K562 (cell line): ENCODE measurements at regions not wholly inside any gene's neighbourhood (a gene's known extent, or its start where the extent isn't known, plus 50 kb on each side); places are given as distances from the start of the nearest gene placed in this dataset.

Experiments used
- ATAC-seq: fragments of 200-7000 bp; cut with Tn5 transposase; 3 replicates; pipeline ENCODE4 v1.9.1; 2020; ENCODE audit warnings: moderate library complexity
- BruUV-seq: library from RNA; stranded (reverse); fragments of 400-500 nt; replicated peaks from 2 replicates; lab custom pipeline; 2021; lab: Mats Ljungman, UMichigan
- CTCF ChIA-PET: fragments of 300-600 bp; formaldehyde crosslinking; extraction: SDS; loops from one replicate; lab custom pipeline; 2021; ENCODE audit warnings: low intra/inter-chr PET ratio; lab: Yijun Ruan, JAX
- POLR2A ChIA-PET: fragments of 300-600, 350-650 bp; sonication (Branson Sonifier 250); formaldehyde crosslinking; extraction: SDS; loops from one replicate; lab custom pipeline; 2021; ENCODE audit warnings: antibody characterized with exemption, inconsistent platforms; lab: Yijun Ruan, JAX
- DNase-seq, 4 experiments: peaks; one replicate each; pipeline versions ENCODE4 v3.0.0 to v3.0.0-alpha.2; 2011 to 2018; ENCODE audit warnings: low spot score in 3 of 4, mixed read lengths in 3 of 4; ENCODE audit errors: extremely low read depth in 1 of 4
- FAIRE-seq: peaks from 2 replicates; lab custom pipeline; 2011; peaks lifted over from hg19 to GRCh38; lab: Jason Lieb, UNC
- H2AFZ ChIP-seq: 2 replicates; pipeline ENCODE4 v1.6.0; 2011; ENCODE audit warnings: low read depth, low read length, control low read depth, inconsistent platforms
- H3K27ac ChIP-seq: fragments of 200-600 bp; 3 replicates; pipeline ENCODE4 v1.8.0; 2011; ENCODE audit warnings: low read depth, mild to moderate bottlenecking, control low read depth, inconsistent platforms, low read length, moderate library complexity, mixed read lengths; ENCODE audit errors: extremely low read depth
- H3K27me3 ChIP-seq, 2 experiments: fragments of 300-600 bp in 1 of 2; 2 replicates in 1 of 2; 3 replicates in 1 of 2; pipeline versions ENCODE4 v1.6.0 to v1.8.0; 2011; ENCODE audit warnings: inconsistent platforms in 2 of 2, low read length in 2 of 2, mild to moderate bottlenecking in 1 of 2, mixed read lengths in 1 of 2, moderate library complexity in 1 of 2; ENCODE audit not compliant: control insufficient read depth in 2 of 2, insufficient read depth in 2 of 2
- H3K36me3 ChIP-seq: fragments of 300-600 bp; 3 replicates; pipeline ENCODE4 v1.8.0; 2011; ENCODE audit warnings: mild to moderate bottlenecking, low read length, inconsistent platforms; ENCODE audit not compliant: control insufficient read depth, insufficient read depth
- H3K4me1 ChIP-seq, 2 experiments: fragments of 200-600 bp in 1 of 2; replicated peaks in 1 of 2; 2 replicates in 1 of 2; 3 replicates in 1 of 2; pipeline versions ENCODE4 v1.5.1 to v1.8.0; 2011; ENCODE audit warnings: inconsistent platforms in 2 of 2, low read length in 2 of 2, mild to moderate bottlenecking in 1 of 2, mixed read lengths in 1 of 2, moderate library complexity in 1 of 2; ENCODE audit not compliant: control insufficient read depth in 2 of 2, insufficient read depth in 2 of 2
- H3K4me2 ChIP-seq: 2 replicates; pipeline ENCODE4 v1.6.1; 2011; ENCODE audit warnings: low read length, control low read depth, inconsistent platforms, mixed read lengths; ENCODE audit not compliant: insufficient read depth
- H3K4me3 ChIP-seq: fragments of 200-600 bp; sonication (generic), shearing (Covaris generic); 2 replicates; pipeline ENCODE4 v1.5.1; 2016; ENCODE audit warnings: control low read depth, inconsistent platforms
- H3K79me2 ChIP-seq: fragments of 200-600 bp; 3 replicates; pipeline ENCODE4 v1.8.0; 2011; ENCODE audit warnings: low read length, inconsistent platforms; ENCODE audit not compliant: control insufficient read depth, insufficient read depth
- H3K9ac ChIP-seq, 2 experiments: 2 replicates each; pipeline versions ENCODE4 v1.6.0 to v1.6.1; 2011; ENCODE audit warnings: low read depth in 2 of 2, low read length in 2 of 2, control low read depth in 1 of 2, inconsistent platforms in 1 of 2, mild to moderate bottlenecking in 1 of 2, mixed read lengths in 1 of 2; ENCODE audit not compliant: insufficient read depth in 1 of 2
- H3K9me1 ChIP-seq: one replicate; pipeline ENCODE4 v1.6.0; 2011; ENCODE audit warnings: inconsistent platforms, mild to moderate bottlenecking, low read length, moderate library complexity; ENCODE audit not compliant: control insufficient read depth, insufficient read depth
- H3K9me3 ChIP-seq: replicated peaks from 2 replicates; pipeline ENCODE4 v1.5.1; 2011; ENCODE audit warnings: low read depth, low read length, inconsistent platforms; ENCODE audit not compliant: control insufficient read depth, insufficient read depth
- H4K20me1 ChIP-seq: replicated peaks from 2 replicates; pipeline ENCODE4 v1.6.1; 2011; ENCODE audit warnings: low read length, inconsistent platforms, mixed read lengths; ENCODE audit not compliant: control insufficient read depth, insufficient read depth
- ARID4B ChIP-seq: sonication (generic); formaldehyde crosslinking; IDR thresholded peaks from 2 replicates; pipeline ENCODE4 v1.8.0; 2022; ENCODE audit warnings: mild to moderate bottlenecking, missing genetic modification reagents
- FOS ChIP-seq: IDR thresholded peaks from 3 replicates; pipeline ENCODE4 v1.6.1; 2011; ENCODE audit not compliant: insufficient read length; ENCODE audit errors: extremely low read depth
- PCBP2 ChIP-seq: fragments of 200-400 bp; formaldehyde crosslinking; IDR thresholded peaks from 2 replicates; pipeline ENCODE4 v1.6.1; 2018; ENCODE audit warnings: low read length, low read depth, mild to moderate bottlenecking, moderate library complexity; ENCODE audit not compliant: poor library complexity, severe bottlenecking
- THRAP3 ChIP-seq: fragments of 450-650 bp; IDR thresholded peaks from 2 replicates; pipeline ENCODE4 v1.6.1; 2016; ENCODE audit warnings: mild to moderate bottlenecking, inconsistent platforms, borderline replicate concordance
- XRCC5 ChIP-seq: fragments of 200-400 bp; formaldehyde crosslinking; IDR thresholded peaks from 2 replicates; pipeline ENCODE4 v1.6.1; 2017; ENCODE audit warnings: low read depth, mild to moderate bottlenecking, low read length
- ZNF696 ChIP-seq: fragments of 250-450 bp; sonication (Bioruptor Pico); conservative IDR thresholded peaks from 2 replicates; pipeline ENCODE4 v1.4.0; 2020; ENCODE audit warnings: mild to moderate bottlenecking, moderate library complexity
- in situ Hi-C: fragments of 300-500 bp; cut with MboI; formaldehyde crosslinking; loops from 4 replicates; pipeline ENCODE4 v1.15.0; 2018; ENCODE audit warnings: inconsistent platforms, mixed read lengths
- intact Hi-C: fragments of 100-400 bp; cut with micrococcal nuclease; formaldehyde crosslinking; loops from 2 replicates; pipeline ENCODE4 v1.14.2; 2022

GRCh38 chr14:40920380-40920779, 686.3 kb upstream of the LRFN5 start:
- H3K27me3 ChIP-seq: no peaks in the 10 kb centered on the region
- no peaks in the 10 kb centered on the region for H3K79me2 ChIP-seq
- H2AFZ ChIP-seq: no peak overlapping the region
- H3K27ac ChIP-seq: no peak overlapping the region
- ATAC-seq (no peak), FAIRE-seq (no peak), DNase-seq (no peak)
- H3K4me1 ChIP-seq: no peaks in the 10 kb centered on the region
- in situ Hi-C loops (no loop called here), intact Hi-C loops (no loop called here)
- H3K9me1 ChIP-seq: no peaks in the 10 kb centered on the region
- H3K9ac ChIP-seq: no peak overlapping the region
- BruUV-seq: no TSS peak
- CTCF ChIA-PET: no interaction called here
- no peaks in the 10 kb centered on the region for H3K36me3 ChIP-seq
- no peaks in the 10 kb centered on the region for H3K9me3 ChIP-seq
- POLR2A ChIA-PET: no interaction called here
- TF ChIP-seq XRCC5: no peak
- no peak for TF ChIP-seq ARID4B (CRISPR knock-in tag)
- TF ChIP-seq PCBP2: no peak
- no peak for TF ChIP-seq ZNF696 (CRISPR knock-in tag)
- no peak for TF ChIP-seq THRAP3
- no peak for TF ChIP-seq FOS
- TF ChIP-seq, all 486 proteins: peak for 0
- H3K4me2 ChIP-seq: no peak overlapping the region
- H3K4me3 ChIP-seq: no peak overlapping the region
- H4K20me1 ChIP-seq: no peaks in the 10 kb centered on the region
